ENCODE measurements at regions not wholly inside any gene's neighbourhood (a gene's known extent, or its start where the extent isn't known, plus 50 kb on each side); places are given as distances from the start of the nearest gene placed in this dataset.

DNA sequence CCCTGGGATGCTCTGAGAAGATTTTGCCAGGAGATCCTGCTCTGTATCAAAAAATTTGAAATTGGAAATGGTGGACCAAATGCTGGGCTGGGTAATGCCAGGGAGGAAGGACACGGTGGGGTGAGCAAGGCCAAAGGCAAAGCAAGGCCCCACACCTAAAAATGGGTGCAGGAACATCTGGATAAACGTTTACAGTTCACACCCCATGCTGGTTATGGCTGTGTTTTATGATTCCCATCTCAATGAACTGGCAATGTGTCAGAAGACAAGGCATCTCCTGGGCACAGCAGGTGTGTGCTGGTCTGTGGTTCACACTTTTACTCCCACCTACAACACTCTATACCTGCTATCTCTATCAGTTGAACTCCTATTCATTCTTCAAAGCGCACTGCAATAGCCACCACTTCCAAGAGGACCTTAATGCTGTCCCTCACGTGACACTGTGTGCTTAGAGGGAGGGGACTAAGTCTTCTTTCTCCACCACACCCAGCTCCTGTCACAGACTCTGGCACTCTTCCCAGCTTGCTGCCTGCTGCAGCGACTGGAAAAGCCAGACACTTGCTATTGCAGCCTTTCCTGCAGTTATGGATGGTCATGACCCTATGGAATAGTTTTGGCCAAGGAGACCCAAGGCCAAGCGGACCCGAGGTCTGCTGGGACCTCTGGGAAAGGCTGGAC, 277.5 kb downstream of the CTTN start:
- H3K27me3 ChIP-seq (ENCODE audit: insufficient read depth, low read length): no peaks in the 10 kb centered on the region
- H3T11ph ChIP-seq (ENCODE audit: low read length): no peak overlapping the region
- H2AK5ac ChIP-seq (ENCODE audit: insufficient read length, low read length): no peak overlapping the region
- Mint-ChIP-seq H3K27me3 (ENCODE audit: low read depth) (peaks cover 1% of the 10 kb centered on the region; the same call in 1 of the 2 replicates), H3K9me3 (no peaks in the 10 kb centered on the region), H3K36me3 (ENCODE audit: insufficient read depth in 1 of 3, low read depth in 3 of 3) (peaks cover 0 to 4% (median 3%) of the 10 kb centered on the region in 3 experiments; a peak in 2 of 7 replicates), H3K4me3 (no peak overlapping the region), H3K4me1 (peaks cover 29 to 44% of the 10 kb centered on the region in 2 experiments), H3K27ac (no peak overlapping the region)
- H3K79me2 ChIP-seq (ENCODE audit: insufficient read depth, low read length): no peaks in the 10 kb centered on the region
- WGBS (ENCODE audit: extremely low coverage, insufficient read length, low lambda C conversion rate): no CpG with 5 or more reads among the region's 7 CpGs
- H2AFZ ChIP-seq (ENCODE audit: low read length): no peak overlapping the region
- H3K79me1 ChIP-seq (ENCODE audit: insufficient read depth, low read depth, low read length, poor library complexity, severe bottlenecking): no peaks in the 10 kb centered on the region
- H2BK5ac ChIP-seq (ENCODE audit: insufficient read length, low read length): no peak overlapping the region
- no peak overlapping the region for H3K4ac ChIP-seq (ENCODE audit: low read depth, low read length)
- no peak overlapping the region for H3K4me2 ChIP-seq (ENCODE audit: insufficient read depth, insufficient read length, low read length)
- H4K5ac ChIP-seq (ENCODE audit: insufficient read length, low read depth, low read length): no peak overlapping the region
- no peak overlapping the region for H2BK12ac ChIP-seq (ENCODE audit: insufficient read length, low read depth, low read length)
- H4K20me1 ChIP-seq (ENCODE audit: control insufficient read depth, insufficient read depth, insufficient read length): no peaks in the 10 kb centered on the region
- H3K27ac ChIP-seq (ENCODE audit: insufficient read length, low read depth, low read length): no peak overlapping the region
- no peak overlapping the region for H2BK20ac ChIP-seq (ENCODE audit: low read depth, low read length, poor library complexity, severe bottlenecking)
- H3K9me3 ChIP-seq (ENCODE audit: control insufficient read depth, low read depth, low read length): no peaks in the 10 kb centered on the region
- H3K23ac ChIP-seq (ENCODE audit: insufficient read length, low read depth, low read length): no peak overlapping the region
- no peak overlapping the region for H2BK120ac ChIP-seq (ENCODE audit: low read depth, low read length, poor library complexity, severe bottlenecking)
- TF ChIP-seq, protein P1, sequence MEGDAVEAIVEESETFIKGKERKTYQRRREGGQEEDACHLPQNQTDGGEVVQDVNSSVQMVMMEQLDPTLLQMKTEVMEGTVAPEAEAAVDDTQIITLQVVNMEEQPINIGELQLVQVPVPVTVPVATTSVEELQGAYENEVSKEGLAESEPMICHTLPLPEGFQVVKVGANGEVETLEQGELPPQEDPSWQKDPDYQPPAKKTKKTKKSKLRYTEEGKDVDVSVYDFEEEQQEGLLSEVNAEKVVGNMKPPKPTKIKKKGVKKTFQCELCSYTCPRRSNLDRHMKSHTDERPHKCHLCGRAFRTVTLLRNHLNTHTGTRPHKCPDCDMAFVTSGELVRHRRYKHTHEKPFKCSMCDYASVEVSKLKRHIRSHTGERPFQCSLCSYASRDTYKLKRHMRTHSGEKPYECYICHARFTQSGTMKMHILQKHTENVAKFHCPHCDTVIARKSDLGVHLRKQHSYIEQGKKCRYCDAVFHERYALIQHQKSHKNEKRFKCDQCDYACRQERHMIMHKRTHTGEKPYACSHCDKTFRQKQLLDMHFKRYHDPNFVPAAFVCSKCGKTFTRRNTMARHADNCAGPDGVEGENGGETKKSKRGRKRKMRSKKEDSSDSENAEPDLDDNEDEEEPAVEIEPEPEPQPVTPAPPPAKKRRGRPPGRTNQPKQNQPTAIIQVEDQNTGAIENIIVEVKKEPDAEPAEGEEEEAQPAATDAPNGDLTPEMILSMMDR (conservative IDR thresholded peaks at IDR 0.05): no peak
- no peak overlapping the region for H2BK15ac ChIP-seq (ENCODE audit: low read depth, low read length)
- no peak overlapping the region for H3K14ac ChIP-seq (ENCODE audit: insufficient read depth, low read length)
- H4K91ac ChIP-seq (ENCODE audit: insufficient read length, low read depth, low read length): no peak overlapping the region
- H3K56ac ChIP-seq (ENCODE audit: insufficient read length, low read depth, low read length): no peak overlapping the region
- H3K9ac ChIP-seq (ENCODE audit: extremely low read depth, insufficient read length, low read length): no peak overlapping the region
- H3K18ac ChIP-seq (ENCODE audit: insufficient read length, low read depth, low read length): no peak overlapping the region
- H3K4me1 ChIP-seq (ENCODE audit: insufficient read depth, low read length): peaks cover 9% of the 10 kb centered on the region; the same call in 1 of the 2 replicates
- no peak overlapping the region for H4K8ac ChIP-seq (replicated peaks; ENCODE audit: insufficient read length, low read depth, low read length)
- no peak for DNase-seq
- H3K23me2 ChIP-seq (ENCODE audit: insufficient read length, low read depth, low read length, poor library complexity, severe bottlenecking): no peaks in the 10 kb centered on the region
